Epithelial cell of proximal tubule (primary cell): ENCODE measurements at regions not wholly inside any gene's neighbourhood (a gene's known extent, or its start where the extent isn't known, plus 50 kb on each side); places are given as distances from the start of the nearest gene placed in this dataset.
"Not testable (repeated sequence)": the region's sequence is repeated elsewhere in the genome, so short reads cannot be mapped to it uniquely, and the experiment has no call there.

Experiments
- DNase-seq: peaks from one replicate; pipeline ENCODE4 v3.0.0-alpha.2; 2011; ENCODE audit warnings: low read depth
- H3K4me3 ChIP-seq: 2 replicates; pipeline ENCODE4 v1.5.1; 2011; ENCODE audit warnings: low read depth, mild to moderate bottlenecking, low read length
- CTCF ChIP-seq: conservative IDR thresholded peaks from 2 replicates; pipeline ENCODE4 v1.5.1; 2012; ENCODE audit warnings: low read depth, mild to moderate bottlenecking, low read length

DNA sequence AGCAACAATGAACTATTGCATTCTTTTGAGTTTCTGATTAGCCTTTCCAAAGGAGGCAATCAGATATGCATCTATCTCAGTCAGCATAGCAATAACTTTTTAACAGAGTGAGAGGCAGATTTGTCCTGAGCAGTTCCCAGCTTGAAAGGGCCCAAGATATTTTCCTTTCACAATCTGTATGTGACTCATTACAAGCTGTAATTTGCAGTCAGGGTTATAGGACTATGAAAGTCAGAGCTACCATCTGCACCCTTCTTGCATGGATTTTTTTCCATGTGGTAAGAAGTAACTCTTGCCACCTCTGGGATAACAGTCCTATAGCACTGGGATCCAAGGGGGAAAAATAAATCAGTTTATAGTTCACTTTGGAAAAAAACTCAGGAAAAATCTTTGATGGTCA is 318.2 kb upstream of the RGS17 start:
- DNase-seq, result no peak
- TF ChIP-seq CTCF, result no peak
- no peak overlapping the region for H3K4me3 ChIP-seq

GRCh38 chr6:153442749-153443148 is 311.7 kb upstream of the RGS17 start:
- not testable (repeated sequence) for DNase-seq, H3K4me3 ChIP-seq

- no peak overlapping the region for H3K4me3 ChIP-seq
- DNase-seq, result no peak
- no peak for TF ChIP-seq CTCF
Measured at GRCh38 chr6:153442096-153442495, 311.0 kb upstream of the RGS17 start.

GRCh38 chr6:153437193-153437592 is 306.1 kb upstream of the RGS17 start:
- no peak overlapping the region for H3K4me3 ChIP-seq
- no peak for TF ChIP-seq CTCF
- no peak for DNase-seq

GRCh38 chr6:153436351-153436750 is 305.3 kb upstream of the RGS17 start:
- no peak for DNase-seq
- no peak overlapping the region for H3K4me3 ChIP-seq
- no peak for TF ChIP-seq CTCF

DNA sequence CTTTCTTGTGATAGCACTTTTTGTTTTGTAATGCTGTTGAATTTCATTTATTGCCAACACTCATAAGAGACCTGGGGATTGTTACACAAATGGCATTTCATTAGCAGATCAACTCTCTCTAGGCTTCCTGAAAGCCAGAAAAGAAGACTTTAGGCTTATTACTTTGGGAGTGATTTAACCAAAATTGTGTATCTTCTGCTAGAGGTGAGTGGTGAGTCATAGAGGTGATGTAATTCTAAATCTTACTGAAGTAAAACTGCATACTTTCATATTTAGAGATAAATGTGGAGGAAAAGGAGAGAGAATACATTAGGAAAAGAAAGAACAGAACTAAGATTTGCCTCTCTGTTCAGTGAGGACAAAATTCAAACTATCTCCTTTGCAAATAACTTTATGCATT is 304.7 kb upstream of the RGS17 start:
- H3K4me3 ChIP-seq, result no peak overlapping the region

DNA sequence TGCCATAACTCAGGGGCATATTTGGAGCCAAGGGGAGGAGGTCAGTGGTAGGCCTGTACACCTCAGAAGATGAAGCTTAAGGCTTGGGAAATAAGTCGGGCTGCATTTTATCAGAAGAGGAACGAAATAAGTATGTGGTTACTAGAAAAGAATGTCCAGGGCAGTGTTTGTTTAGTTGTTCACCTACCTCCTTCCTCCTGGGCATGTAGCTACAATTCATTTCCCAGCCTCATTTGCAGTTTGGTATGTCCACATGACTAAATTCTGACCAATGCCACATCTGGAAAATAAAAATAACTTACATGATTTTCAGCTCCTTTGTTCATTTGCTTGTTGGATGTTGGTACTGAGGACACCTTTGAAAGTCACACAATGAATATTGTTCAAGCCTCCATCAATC is 294.5 kb upstream of the RGS17 start:
- H3K4me3 ChIP-seq, result no peak overlapping the region
- TF ChIP-seq CTCF, result no peak
- no peak for DNase-seq

More for the DNA sequence above, 304.7 kb upstream of the RGS17 start:
- no peak for TF ChIP-seq CTCF
- DNase-seq, result no peak
